ENCODE measurements at regions not wholly inside any gene's neighbourhood (a gene's known extent, or its start where the extent isn't known, plus 50 kb on each side); places are given as distances from the start of the nearest gene placed in this dataset.
"Not testable (repeated sequence)": the region's sequence is repeated elsewhere in the genome, so short reads cannot be mapped to it uniquely, and the experiment has no call there.

DNA sequence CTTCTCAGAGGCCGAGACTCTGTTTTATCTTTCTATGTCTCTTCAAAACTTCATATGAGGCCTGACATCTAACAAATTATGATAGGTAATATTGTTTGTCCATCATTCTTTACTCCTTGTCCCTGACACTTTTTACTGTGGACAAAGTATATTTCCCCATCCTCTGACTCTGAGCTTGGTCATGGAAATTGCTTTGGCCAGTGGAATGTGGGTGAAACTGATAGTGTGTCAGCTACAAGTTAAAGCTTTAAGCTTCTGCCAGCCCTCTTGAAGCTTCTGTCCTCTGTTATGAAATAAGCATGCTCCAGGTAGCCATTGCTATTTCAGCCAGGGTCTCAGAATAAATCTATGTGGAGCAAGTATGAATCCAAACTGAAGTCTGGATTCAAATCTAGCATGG, 604.6 kb downstream of the BCOR start:
- Histone ChIP-seq H3K9me2 (ENCODE audit: insufficient read depth) (no peaks in the 10 kb centered on the region), H3K4me1 (ENCODE audit: insufficient read depth) (no peaks in the 10 kb centered on the region), H3K4me3 (no peak overlapping the region), H3K4me2 (ENCODE audit: unreplicated experiment) (no peak overlapping the region), H3K27ac (no peak overlapping the region), H3K79me2 (ENCODE audit: insufficient read depth) (no peaks in the 10 kb centered on the region), H4K20me1 (ENCODE audit: insufficient read depth) (no peaks in the 10 kb centered on the region), H3K9ac (no peak overlapping the region), H3K27me3 (replicated peaks; ENCODE audit: insufficient read depth) (no peaks in the 10 kb centered on the region), H3K36me3 (ENCODE audit: low read depth) (no peaks in the 10 kb centered on the region), H3K9me3 (ENCODE audit: low read depth) (no peaks in the 10 kb centered on the region), H2AFZ (no peak overlapping the region), H3F3A (ENCODE audit: insufficient read depth) (no peaks in the 10 kb centered on the region)
- no peak for DNase-seq
- in situ Hi-C loops (cut with MboI), result no loop called here
- WGBS, 2 experiments (ENCODE audit: low coverage in 1 of 2, low lambda C conversion rate in 2 of 2, missing lambda C conversion rate in 2 of 2), result 64 to 78% methylated on average over 1 of the region's 1 CpG
- TF ChIP-seq EZH2 (IDR thresholded peaks at IDR 0.05; ENCODE audit: insufficient read depth, poor library complexity, severe bottlenecking), result no peak

DNA sequence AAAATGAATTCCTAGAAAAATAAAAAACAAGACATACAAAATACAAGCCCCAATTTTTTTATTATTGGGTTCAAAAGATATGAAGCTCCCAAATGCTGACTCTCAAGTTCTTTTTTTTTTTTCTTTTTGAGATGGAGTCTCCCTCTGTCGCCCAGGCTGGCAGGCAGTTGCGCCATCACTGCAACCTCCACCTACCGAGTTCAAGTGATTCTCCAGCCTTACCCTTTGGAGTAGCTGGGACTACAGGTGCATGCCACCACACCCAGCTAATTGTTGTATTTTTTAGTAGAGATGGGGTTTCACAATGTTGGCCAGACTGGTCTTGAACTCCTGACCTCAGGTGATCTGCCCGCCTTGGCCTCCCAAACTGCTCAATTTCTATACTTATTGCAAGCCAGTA, 600.6 kb downstream of the BCOR start:
- H3K27me3 ChIP-seq (replicated peaks; ENCODE audit: insufficient read depth); H3K4me1 ChIP-seq (ENCODE audit: insufficient read depth); H3K27ac ChIP-seq; in situ Hi-C loops (cut with MboI); H3K9me3 ChIP-seq (ENCODE audit: low read depth); H3K36me3 ChIP-seq (ENCODE audit: low read depth); H3F3A ChIP-seq (ENCODE audit: insufficient read depth); H2AFZ ChIP-seq; H3K4me3 ChIP-seq; H3K9me2 ChIP-seq (ENCODE audit: insufficient read depth); H3K4me2 ChIP-seq (ENCODE audit: unreplicated experiment); H3K9ac ChIP-seq; H4K20me1 ChIP-seq (ENCODE audit: insufficient read depth); H3K79me2 ChIP-seq (ENCODE audit: insufficient read depth); DNase-seq: not testable (repeated sequence)
- 86% methylated on average over 2 to 4 of the region's 4 CpGs for WGBS, 2 experiments (ENCODE audit: low coverage in 1 of 2, low lambda C conversion rate in 2 of 2, missing lambda C conversion rate in 2 of 2)

DNA sequence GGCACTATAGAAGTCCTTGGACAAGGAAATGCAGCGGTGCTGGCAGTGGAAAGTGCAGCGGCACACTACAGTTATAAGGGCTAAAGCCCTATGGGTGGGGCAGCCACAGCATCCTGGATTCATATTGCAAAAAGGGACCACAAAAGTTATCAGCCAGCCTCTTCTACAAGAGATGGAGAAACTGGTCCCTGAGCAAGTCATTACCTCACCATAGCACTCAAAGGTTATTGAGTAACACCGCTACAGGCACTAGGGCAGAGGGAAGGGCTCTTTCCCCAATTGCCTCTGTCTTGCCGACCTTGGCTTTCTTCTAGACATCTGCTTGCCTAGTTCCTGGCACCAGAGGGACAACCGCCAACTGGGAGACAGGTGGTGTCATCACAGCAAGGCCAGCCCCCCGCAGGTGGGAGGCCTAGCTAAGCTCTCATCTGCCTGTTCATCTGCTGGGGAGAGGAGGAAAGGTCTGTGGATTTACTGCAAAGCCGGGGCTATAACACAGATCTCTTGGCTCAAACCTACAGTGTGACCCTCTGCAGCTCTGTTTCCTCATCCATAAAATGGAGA, 600.0 kb downstream of the BCOR start:
- 66 to 72% methylated on average over 4 to 6 of the region's 7 CpGs for WGBS, 2 experiments (ENCODE audit: low coverage in 1 of 2, low lambda C conversion rate in 2 of 2, missing lambda C conversion rate in 2 of 2)
- H3K36me3 ChIP-seq (ENCODE audit: low read depth), result no peaks in the 10 kb centered on the region
- in situ Hi-C loops (cut with MboI), result no loop called here

DNA sequence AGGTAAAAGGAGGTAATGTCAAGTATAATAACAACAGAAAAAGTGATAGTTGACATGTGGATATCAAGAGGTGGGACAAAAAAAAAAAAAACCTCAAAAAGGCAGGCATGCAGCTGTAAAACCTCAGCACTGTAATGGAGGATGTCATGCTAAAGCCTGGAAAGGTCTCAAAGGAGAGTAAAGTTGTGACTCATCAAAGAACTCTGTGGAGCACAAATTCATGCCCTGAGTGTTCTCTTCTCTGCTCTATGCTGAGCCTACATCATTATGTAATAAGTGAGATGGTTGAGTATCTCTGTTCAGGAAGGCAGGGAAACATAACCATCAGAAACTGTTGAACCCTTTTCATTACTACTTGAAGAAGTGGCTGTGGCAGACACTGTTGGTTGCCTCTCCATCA, 597.8 kb downstream of the BCOR start:
- H4K20me1 ChIP-seq (ENCODE audit: insufficient read depth), result no peaks in the 10 kb centered on the region
- in situ Hi-C loops (cut with MboI), result no loop called here
- no peak overlapping the region for H3K4me3 ChIP-seq
- H3K36me3 ChIP-seq (ENCODE audit: low read depth), result no peaks in the 10 kb centered on the region
- no peaks in the 10 kb centered on the region for H3K79me2 ChIP-seq (ENCODE audit: insufficient read depth)
- H3K9me2 ChIP-seq (ENCODE audit: insufficient read depth), result no peaks in the 10 kb centered on the region
- H3K9ac ChIP-seq, result no peak overlapping the region
- no peaks in the 10 kb centered on the region for H3K27me3 ChIP-seq (replicated peaks; ENCODE audit: insufficient read depth)
- no peak overlapping the region for H2AFZ ChIP-seq
- H3K27ac ChIP-seq, result no peak overlapping the region
- no peak for TF ChIP-seq EZH2phosphoT487 (IDR thresholded peaks at IDR 0.05; ENCODE audit: insufficient read depth, low read depth)
- no peak for TF ChIP-seq EZH2 (IDR thresholded peaks at IDR 0.05; ENCODE audit: insufficient read depth, poor library complexity, severe bottlenecking)
- no peak overlapping the region for H3K4me2 ChIP-seq (ENCODE audit: unreplicated experiment)
- DNase-seq, result peak; percentile 32
- no peaks in the 10 kb centered on the region for H3K9me3 ChIP-seq (ENCODE audit: low read depth)
- H3F3A ChIP-seq (ENCODE audit: insufficient read depth), result no peaks in the 10 kb centered on the region
- no peaks in the 10 kb centered on the region for H3K4me1 ChIP-seq (ENCODE audit: insufficient read depth)

More for the DNA sequence above, 600.0 kb downstream of the BCOR start:
- Histone ChIP-seq H3K9me2 (ENCODE audit: insufficient read depth) (no peaks in the 10 kb centered on the region), H2AFZ (no peak overlapping the region), H3K4me3 (no peak overlapping the region), H3K9ac (no peak overlapping the region), H3K4me1 (ENCODE audit: insufficient read depth) (no peaks in the 10 kb centered on the region), H3K9me3 (ENCODE audit: low read depth) (no peaks in the 10 kb centered on the region), H3K79me2 (ENCODE audit: insufficient read depth) (no peaks in the 10 kb centered on the region), H3K27ac (no peak overlapping the region), H3K4me2 (ENCODE audit: unreplicated experiment) (no peak overlapping the region), H4K20me1 (ENCODE audit: insufficient read depth) (no peaks in the 10 kb centered on the region), H3F3A (ENCODE audit: insufficient read depth) (no peaks in the 10 kb centered on the region), H3K27me3 (replicated peaks; ENCODE audit: insufficient read depth) (no peaks in the 10 kb centered on the region)
- TF ChIP-seq EZH2phosphoT487 (IDR thresholded peaks at IDR 0.05; ENCODE audit: insufficient read depth, low read depth) (no peak), EZH2 (IDR thresholded peaks at IDR 0.05; ENCODE audit: insufficient read depth, poor library complexity, severe bottlenecking) (no peak)
- no peak for DNase-seq

DNA sequence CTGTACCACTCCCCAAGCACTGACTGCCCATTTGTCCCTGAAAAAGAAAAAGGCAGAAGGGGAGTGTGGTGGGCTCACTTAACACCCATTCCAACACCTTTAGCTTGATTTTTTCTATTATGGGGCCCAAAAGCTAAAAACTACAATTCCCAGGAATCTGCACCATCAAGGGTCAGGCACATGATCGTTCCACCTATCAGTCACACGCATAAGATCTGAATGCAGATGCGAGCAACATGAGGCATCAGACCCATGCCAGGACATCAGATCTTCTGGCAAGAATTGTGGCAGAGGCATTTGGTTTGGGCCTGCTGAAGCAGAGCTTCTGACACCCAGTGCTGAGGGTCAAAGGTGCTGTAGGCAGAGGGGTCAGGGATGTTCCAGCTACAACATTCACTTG, 595.9 kb downstream of the BCOR start:
- H3K9me2 ChIP-seq (ENCODE audit: insufficient read depth), result no peaks in the 10 kb centered on the region
- no peaks in the 10 kb centered on the region for H3K4me1 ChIP-seq (ENCODE audit: insufficient read depth)
- H3F3A ChIP-seq (ENCODE audit: insufficient read depth), result no peaks in the 10 kb centered on the region
- H3K36me3 ChIP-seq (ENCODE audit: low read depth), result no peaks in the 10 kb centered on the region
- WGBS, 2 experiments (ENCODE audit: low coverage in 1 of 2, low lambda C conversion rate in 2 of 2, missing lambda C conversion rate in 2 of 2), result 87 to 92% methylated on average over 3 of the region's 3 CpGs
- no peak overlapping the region for H3K4me2 ChIP-seq (ENCODE audit: unreplicated experiment)
- H4K20me1 ChIP-seq (ENCODE audit: insufficient read depth), result no peaks in the 10 kb centered on the region
- no peaks in the 10 kb centered on the region for H3K79me2 ChIP-seq (ENCODE audit: insufficient read depth)
- no peak for DNase-seq
- no peak overlapping the region for H2AFZ ChIP-seq
- H3K4me3 ChIP-seq, result no peak overlapping the region
- no peaks in the 10 kb centered on the region for H3K27me3 ChIP-seq (replicated peaks; ENCODE audit: insufficient read depth)
- H3K9me3 ChIP-seq (ENCODE audit: low read depth), result no peaks in the 10 kb centered on the region
- no peak overlapping the region for H3K9ac ChIP-seq
- in situ Hi-C loops (cut with MboI), result no loop called here
- TF ChIP-seq EZH2phosphoT487 (IDR thresholded peaks at IDR 0.05; ENCODE audit: insufficient read depth, low read depth), result no peak
- TF ChIP-seq EZH2 (IDR thresholded peaks at IDR 0.05; ENCODE audit: insufficient read depth, poor library complexity, severe bottlenecking), result no peak
- no peak overlapping the region for H3K27ac ChIP-seq
